ENCODE measurements at regions not wholly inside any gene's neighbourhood (a gene's known extent, or its start where the extent isn't known, plus 50 kb on each side); places are given as distances from the start of the nearest gene placed in this dataset.

- DNase-seq (ENCODE audit: low read depth), result no peak
These were observed 129.2 kb upstream of the FAM3C start for GRCh38 chr7:121525155-121525819.

GRCh38 chr7:121521711-121522400 is 125.7 kb upstream of the FAM3C start:
- no peak for DNase-seq (ENCODE audit: low read depth)

- DNase-seq (ENCODE audit: low read depth), result no peak
These were observed 124.8 kb upstream of the FAM3C start for GRCh38 chr7:121520911-121521310.

GRCh38 chr7:121519548-121520521 is 123.7 kb upstream of the FAM3C start:
- no peak for DNase-seq (ENCODE audit: low read depth)

GRCh38 chr7:121517591-121517990 is 121.5 kb upstream of the FAM3C start:
- no peak for DNase-seq (ENCODE audit: low read depth)

GRCh38 chr7:121516821-121517220 is 120.7 kb upstream of the FAM3C start:
- DNase-seq (ENCODE audit: low read depth), result no peak

- DNase-seq (ENCODE audit: low read depth), result no peak
These were observed 119.7 kb upstream of the FAM3C start for GRCh38 chr7:121515630-121516401.

- DNase-seq (ENCODE audit: low read depth), result no peak
These were observed 119.1 kb upstream of the FAM3C start for GRCh38 chr7:121515229-121515628.

- no peak for DNase-seq (ENCODE audit: low read depth)
These were observed 117.0 kb upstream of the FAM3C start for GRCh38 chr7:121513105-121513504.

GRCh38 chr7:121510858-121511482 is 114.9 kb upstream of the FAM3C start:
- DNase-seq (ENCODE audit: low read depth), result no peak

GRCh38 chr7:121510302-121510701 is 114.2 kb upstream of the FAM3C start:
- no peak for DNase-seq (ENCODE audit: low read depth)

GRCh38 chr7:121505540-121506182 is 109.6 kb upstream of the FAM3C start:
- DNase-seq (ENCODE audit: low read depth), result no peak

GRCh38 chr7:121505021-121505420 is 108.9 kb upstream of the FAM3C start:
- DNase-seq (ENCODE audit: low read depth), result no peak

GRCh38 chr7:121504482-121504881 is 108.4 kb upstream of the FAM3C start:
- DNase-seq (ENCODE audit: low read depth), result no peak

GRCh38 chr7:121503730-121504129 is 107.6 kb upstream of the FAM3C start:
- no peak for DNase-seq (ENCODE audit: low read depth)

GRCh38 chr7:121503039-121503438 is 106.9 kb upstream of the FAM3C start:
- no peak for DNase-seq (ENCODE audit: low read depth)

- no peak for DNase-seq (ENCODE audit: low read depth)
These were observed 105.5 kb upstream of the FAM3C start for GRCh38 chr7:121501566-121501965.

- no peak for DNase-seq (ENCODE audit: low read depth)
These were observed 104.4 kb upstream of the FAM3C start for GRCh38 chr7:121500360-121501058.

GRCh38 chr7:121499624-121500023 is 103.5 kb upstream of the FAM3C start:
- DNase-seq (ENCODE audit: low read depth), result no peak

GRCh38 chr7:121498816-121499215 is 102.7 kb upstream of the FAM3C start:
- no peak for DNase-seq (ENCODE audit: low read depth)
